ENCODE measurements at regions not wholly inside any gene's neighbourhood (a gene's known extent, or its start where the extent isn't known, plus 50 kb on each side); places are given as distances from the start of the nearest gene placed in this dataset.

- no peak for DNase-seq
- peaks cover 28% of the 10 kb centered on the region for H3K4me1 Mint-ChIP-seq (ENCODE audit: low read depth, unreplicated experiment)
- CTCF ChIA-PET = interaction anchor here (0.6 kb wide), 2 partner anchors 207 to 489 kb away, joined by 3 to 5 read pairs; no protein-coding TSS in a partner anchor
- no peak overlapping the region for H3K4me3 ChIP-seq (ENCODE audit: low read depth, low read length)
- intact Hi-C loops (cut with micrococcal nuclease; ENCODE audit: unreplicated experiment) = loop anchor here (1.0 to 10.0 kb wide), 2 partner anchors 77 to 371 kb away; no protein-coding TSS in a partner anchor
- H3K9me3 ChIP-seq = no peaks in the 10 kb centered on the region
- BruUV-seq (replicated peaks) = no TSS peak
- peaks cover 19% of the 10 kb centered on the region for H3K9me3 Mint-ChIP-seq (ENCODE audit: unreplicated experiment)
- H3K4me1 ChIP-seq = peaks cover 24% of the 10 kb centered on the region
- H3K36me3 Mint-ChIP-seq (ENCODE audit: insufficient read depth, unreplicated experiment) = no peaks in the 10 kb centered on the region
- POLR2A ChIA-PET = no interaction called here
- peak overlapping the region; percentile 55 for H3K4me3 Mint-ChIP-seq (ENCODE audit: unreplicated experiment)
- no peaks in the 10 kb centered on the region for H3K27me3 ChIP-seq (replicated peaks; ENCODE audit: control insufficient read depth, insufficient read depth, low read length)
- peak overlapping the region; percentile 86 for H3K27ac Mint-ChIP-seq (ENCODE audit: unreplicated experiment)
- no peaks in the 10 kb centered on the region for H3K36me3 ChIP-seq (ENCODE audit: control insufficient read depth, insufficient read depth, low read length)
- no peaks in the 10 kb centered on the region for H3K27me3 Mint-ChIP-seq (ENCODE audit: insufficient read depth, unreplicated experiment)
- TF ChIP-seq CTCF (IDR thresholded peaks at IDR 0.05; ENCODE audit: insufficient read depth in 1 of 2, low read depth in 1 of 2, low read length in 1 of 2, severe bottlenecking in 1 of 2, unreplicated experiment in 1 of 2) = no peak
Measured at GRCh38 chr10:33875924-33876583, 541.6 kb upstream of the NRP1 start.

GRCh38 chr10:33871061-33871956 lies 536.8 kb upstream of the NRP1 start:
- no peak for DNase-seq
- CTCF ChIA-PET = no interaction called here

More at GRCh38 chr10:33871061-33871956, 536.8 kb upstream of the NRP1 start:
- intact Hi-C loops (cut with micrococcal nuclease; ENCODE audit: unreplicated experiment) = loop anchor here (10.0 kb wide), 1 partner anchor 367 kb away; no protein-coding TSS in a partner anchor
- H3K27me3 Mint-ChIP-seq (ENCODE audit: insufficient read depth, unreplicated experiment) = no peaks in the 10 kb centered on the region
- H3K4me3 Mint-ChIP-seq (ENCODE audit: unreplicated experiment) = no peak overlapping the region
- H3K4me1 ChIP-seq = peaks cover 8% of the 10 kb centered on the region
- H3K27ac Mint-ChIP-seq (ENCODE audit: unreplicated experiment) = no peak overlapping the region
- POLR2A ChIA-PET = no interaction called here
- no peak for TF ChIP-seq CTCF (IDR thresholded peaks at IDR 0.05; ENCODE audit: insufficient read depth in 1 of 2, low read depth in 1 of 2, low read length in 1 of 2, severe bottlenecking in 1 of 2, unreplicated experiment in 1 of 2)
- H3K4me3 ChIP-seq (ENCODE audit: low read depth, low read length) = no peak overlapping the region
- peaks cover 24% of the 10 kb centered on the region for H3K4me1 Mint-ChIP-seq (ENCODE audit: low read depth, unreplicated experiment)
- no TSS peak for BruUV-seq (replicated peaks)
- H3K36me3 ChIP-seq (ENCODE audit: control insufficient read depth, insufficient read depth, low read length) = no peaks in the 10 kb centered on the region
- no peaks in the 10 kb centered on the region for H3K27me3 ChIP-seq (replicated peaks; ENCODE audit: control insufficient read depth, insufficient read depth, low read length)
- no peaks in the 10 kb centered on the region for H3K36me3 Mint-ChIP-seq (ENCODE audit: insufficient read depth, unreplicated experiment)
- peaks cover 2% of the 10 kb centered on the region for H3K9me3 Mint-ChIP-seq (ENCODE audit: unreplicated experiment)
- no peaks in the 10 kb centered on the region for H3K9me3 ChIP-seq

Measured in Caco-2 (cell line).